GM19023 (cell line): ENCODE measurements at regions not wholly inside any gene's neighbourhood (a gene's known extent, or its start where the extent isn't known, plus 50 kb on each side); places are given as distances from the start of the nearest gene placed in this dataset.

Experiments
- ATAC-seq: cut with Tn5 transposase; IDR thresholded peaks from one replicate; pipeline ENCODE4 v1.9.1; 2021; ENCODE audit warnings: mild to moderate bottlenecking, moderate library complexity; ENCODE audit not compliant: unreplicated experiment

DNA sequence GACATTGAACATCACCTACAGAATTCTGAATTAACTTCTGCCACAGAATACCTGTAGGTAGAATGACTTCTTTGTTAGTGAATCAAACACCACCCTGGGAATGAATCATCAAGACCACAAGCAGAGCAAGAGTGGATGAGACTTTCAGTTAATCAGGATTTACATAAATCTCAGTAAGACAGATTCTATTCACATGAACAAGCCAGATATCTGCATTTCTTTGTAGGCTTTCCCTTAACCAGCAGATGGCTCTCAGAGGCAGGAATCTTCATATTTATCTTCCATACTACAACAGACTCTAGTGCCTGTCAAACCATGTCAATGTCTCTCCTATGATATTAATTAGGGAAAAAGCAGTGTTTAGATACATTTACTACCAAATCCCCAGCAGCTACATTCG, 412.1 kb downstream of the KLF12 start:
- ATAC-seq, result peak; percentile 90

DNA sequence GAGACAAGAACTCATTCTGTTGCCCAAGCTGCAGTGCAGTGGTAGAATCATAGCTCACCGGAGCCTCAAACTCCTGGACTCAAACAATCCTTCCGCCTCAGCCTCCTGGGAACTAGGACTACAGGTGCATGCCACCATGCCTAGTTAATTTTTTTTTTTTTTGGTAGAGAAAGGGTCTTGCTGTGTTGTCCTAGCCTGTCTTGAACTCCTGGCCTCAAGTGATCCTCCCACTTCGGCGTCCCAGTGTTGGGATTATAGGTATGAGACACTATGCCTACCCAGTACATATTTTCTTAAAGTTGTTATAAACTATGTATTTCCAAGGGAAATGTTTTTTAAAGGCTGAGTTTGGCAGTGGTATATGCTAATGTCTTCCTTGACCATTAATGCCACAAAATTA, 412.6 kb downstream of the KLF12 start:
- ATAC-seq, result no peak

DNA sequence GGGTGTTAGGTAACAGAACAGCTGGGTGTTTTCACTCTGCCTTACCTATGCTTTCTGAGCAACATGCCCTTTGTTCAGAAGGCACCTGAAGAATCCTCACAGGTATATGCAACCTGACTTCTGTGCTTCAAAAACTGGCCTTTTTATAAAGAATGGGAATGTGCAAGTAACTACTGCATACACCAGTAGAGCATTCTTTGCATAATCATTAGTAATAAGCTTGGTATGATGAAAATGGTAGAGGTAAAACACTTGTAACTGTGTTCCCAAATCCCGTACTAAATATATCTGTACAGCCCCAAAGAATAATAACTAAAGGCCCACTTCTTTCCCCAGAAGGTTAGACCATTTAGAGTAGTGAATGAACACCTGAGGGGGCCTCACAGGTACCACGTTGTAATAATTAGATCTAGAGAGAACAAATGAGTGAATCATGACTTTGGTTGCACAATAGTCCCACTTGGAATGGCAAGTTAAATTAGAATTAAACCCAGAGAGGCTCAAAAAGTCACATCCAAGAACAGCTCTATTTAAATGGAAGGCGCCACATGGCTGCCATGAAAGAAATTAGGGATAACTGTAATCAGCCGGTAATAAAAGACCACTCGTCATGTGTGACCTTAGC, 413.9 kb downstream of the KLF12 start:
- no peak for ATAC-seq

- no peak for ATAC-seq
These were observed 416.0 kb downstream of the KLF12 start for GRCh38 chr13:73718246-73718645.

DNA sequence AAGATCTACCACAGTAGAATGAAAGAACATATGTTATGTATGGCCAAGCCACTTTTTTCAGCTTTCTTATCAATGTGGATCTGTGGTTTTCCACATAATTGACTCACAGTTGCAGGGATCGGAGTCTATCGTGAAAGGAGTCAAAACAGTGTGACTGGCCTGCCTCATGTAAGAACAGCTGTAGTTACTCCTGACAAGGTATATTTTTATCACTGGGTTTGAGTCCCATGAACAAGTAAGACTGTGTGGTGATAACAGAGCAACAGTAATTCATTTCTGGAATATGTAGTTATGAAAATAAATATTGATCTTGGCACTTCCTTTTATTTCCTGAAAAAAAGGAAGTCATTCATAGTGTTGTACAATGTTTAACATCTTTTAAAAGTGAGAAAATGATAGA, 416.6 kb downstream of the KLF12 start:
- no peak for ATAC-seq

GRCh38 chr13:73715911-73716510, 418.2 kb downstream of the KLF12 start:
- ATAC-seq, result peak; percentile 58

GRCh38 chr13:73715114-73715910, 418.9 kb downstream of the KLF12 start:
- peak; percentile 88 for ATAC-seq

- ATAC-seq, result no peak
These were observed 419.7 kb downstream of the KLF12 start for GRCh38 chr13:73714522-73714921.

GRCh38 chr13:73708393-73708985, 425.7 kb downstream of the KLF12 start:
- peak; percentile 92 for ATAC-seq

- no peak for ATAC-seq
These were observed 429.6 kb downstream of the KLF12 start for GRCh38 chr13:73704587-73704986.

GRCh38 chr13:73703606-73704005, 430.6 kb downstream of the KLF12 start:
- no peak for ATAC-seq

GRCh38 chr13:73702419-73703071, 431.7 kb downstream of the KLF12 start:
- ATAC-seq, result peak; percentile 70

GRCh38 chr13:73701160-73701559, 433.0 kb downstream of the KLF12 start:
- ATAC-seq, result no peak

DNA sequence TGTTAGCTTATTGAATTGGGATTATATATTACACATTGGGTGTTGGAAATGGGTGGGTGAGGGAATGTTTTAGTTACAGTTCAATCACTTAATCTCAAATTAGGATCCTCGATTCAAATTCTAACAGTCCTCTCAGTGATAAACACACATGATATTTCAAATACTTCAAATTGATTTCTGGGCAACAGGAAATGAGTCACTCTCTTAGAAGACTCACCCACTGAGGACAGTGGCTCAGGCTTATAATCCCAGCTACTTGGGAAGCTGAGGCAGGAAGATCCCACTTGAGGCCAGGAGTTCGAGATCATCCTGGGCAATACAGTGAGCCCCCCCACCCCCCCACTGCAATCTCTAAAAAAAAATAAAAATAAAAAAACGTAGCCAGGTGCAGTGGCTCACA, 435.3 kb downstream of the KLF12 start:
- no peak for ATAC-seq

DNA sequence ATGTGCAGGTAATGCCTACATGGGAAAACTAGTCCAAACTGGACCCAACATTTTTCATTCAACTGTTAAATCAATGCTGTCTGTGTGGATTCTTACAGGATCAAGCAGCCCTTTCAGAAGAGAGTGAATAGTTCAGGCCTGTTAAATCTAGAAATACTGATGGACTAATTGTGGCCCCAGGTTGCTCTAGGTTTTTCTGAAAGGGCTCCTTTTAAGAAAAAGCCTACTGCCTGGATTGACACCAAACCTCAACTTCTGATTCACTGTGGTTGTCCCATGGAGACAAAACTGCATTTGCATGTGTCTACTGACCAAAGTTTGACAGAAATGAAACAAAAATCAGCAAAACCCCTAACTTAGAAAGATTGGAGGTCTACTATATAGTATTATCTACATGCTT, 437.0 kb downstream of the KLF12 start:
- no peak for ATAC-seq

- ATAC-seq, result no peak
These were observed 437.5 kb downstream of the KLF12 start for GRCh38 chr13:73696713-73697112.

- no peak for ATAC-seq
These were observed 437.9 kb downstream of the KLF12 start for GRCh38 chr13:73696271-73696670.

GRCh38 chr13:73695325-73695724, 438.9 kb downstream of the KLF12 start:
- no peak for ATAC-seq

GRCh38 chr13:73693215-73693614, 441.0 kb downstream of the KLF12 start:
- ATAC-seq, result no peak

- ATAC-seq, result no peak
These were observed 442.3 kb downstream of the KLF12 start for GRCh38 chr13:73691891-73692290.

DNA sequence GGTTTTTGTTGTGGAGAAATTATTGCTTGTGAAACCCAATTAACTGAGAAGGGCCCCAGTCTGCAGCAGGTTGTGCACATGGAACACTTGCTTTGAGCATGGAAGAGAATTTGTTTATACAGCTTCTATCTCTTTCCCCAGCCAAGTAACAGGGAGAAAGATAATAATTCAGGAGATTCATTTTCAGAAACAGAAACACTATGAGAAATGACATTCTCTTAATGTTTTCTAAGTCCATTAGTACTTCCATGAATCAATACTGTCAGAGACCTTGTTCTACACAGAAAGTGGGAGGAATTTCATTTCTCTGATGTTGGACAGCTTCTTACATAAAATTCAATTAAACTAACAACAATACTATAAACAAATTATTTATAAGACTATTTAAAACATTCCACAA, 446.3 kb downstream of the KLF12 start:
- ATAC-seq, result no peak
